GM12873 (cell line): ENCODE measurements at regions not wholly inside any gene's neighbourhood (a gene's known extent, or its start where the extent isn't known, plus 50 kb on each side); places are given as distances from the start of the nearest gene placed in this dataset.

Experiments
- CTCF ChIP-seq: IDR thresholded peaks from 2 replicates; pipeline ENCODE4 v1.5.1; 2012; ENCODE audit warnings: low read depth, mild to moderate bottlenecking, moderate library complexity, low read length, control low read depth; ENCODE audit not compliant: insufficient read depth; ENCODE audit errors: missing control alignments

- no peak for TF ChIP-seq CTCF
Measured at GRCh38 chr14:98606041-98606640, 665.9 kb downstream of the BCL11B start.

GRCh38 chr14:98606816-98607215, 665.2 kb downstream of the BCL11B start:
- TF ChIP-seq CTCF: no peak

- no peak for TF ChIP-seq CTCF
Measured at GRCh38 chr14:98607341-98607910, 664.6 kb downstream of the BCL11B start.

DNA sequence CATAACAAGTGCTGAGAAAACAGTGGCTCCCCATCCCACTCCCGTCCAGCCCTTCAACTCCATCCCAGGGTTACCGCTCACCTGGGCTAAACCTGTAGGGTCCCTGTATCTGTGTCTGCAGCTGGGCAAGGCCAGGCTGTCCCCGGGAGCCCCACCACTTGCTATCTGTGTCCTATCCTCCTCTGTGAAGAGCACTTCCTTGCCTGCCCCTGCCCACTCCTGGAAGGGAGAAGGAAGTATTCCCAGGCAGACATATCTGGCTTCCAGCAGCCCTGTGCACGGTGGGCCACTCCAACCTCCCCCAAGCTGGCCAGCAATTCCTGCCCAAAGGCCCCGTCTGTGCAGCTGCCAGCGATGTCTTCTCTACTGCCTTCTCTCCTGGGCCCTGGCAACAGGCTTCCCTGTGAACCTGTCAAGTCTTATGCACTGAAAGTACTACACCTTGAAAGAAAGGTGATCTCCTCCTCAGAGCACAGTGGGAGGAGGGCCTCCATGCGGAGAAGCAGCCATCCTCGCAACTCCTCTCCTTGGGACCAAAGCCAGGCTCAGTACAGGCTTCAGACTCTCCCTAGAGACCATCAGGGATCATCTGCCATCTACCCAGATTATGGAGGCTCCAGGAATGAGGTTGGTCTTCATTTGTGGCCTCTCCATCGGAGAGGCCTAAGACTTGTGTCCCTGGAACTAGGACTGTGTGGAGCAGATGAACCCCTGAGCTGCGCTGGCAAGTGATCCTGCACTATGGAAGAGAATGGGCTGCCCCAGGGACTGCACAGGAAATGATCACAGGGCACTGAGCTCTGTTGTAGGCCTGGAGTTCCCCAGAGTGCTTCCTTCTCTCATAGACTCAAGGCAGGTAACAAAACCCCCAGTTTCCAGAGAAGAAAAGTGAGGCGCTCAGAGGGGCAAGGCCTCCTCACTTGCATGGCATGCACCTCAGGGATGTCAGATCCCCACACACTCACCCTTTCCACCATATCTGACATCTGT, 663.6 kb downstream of the BCL11B start:
- no peak for TF ChIP-seq CTCF

DNA sequence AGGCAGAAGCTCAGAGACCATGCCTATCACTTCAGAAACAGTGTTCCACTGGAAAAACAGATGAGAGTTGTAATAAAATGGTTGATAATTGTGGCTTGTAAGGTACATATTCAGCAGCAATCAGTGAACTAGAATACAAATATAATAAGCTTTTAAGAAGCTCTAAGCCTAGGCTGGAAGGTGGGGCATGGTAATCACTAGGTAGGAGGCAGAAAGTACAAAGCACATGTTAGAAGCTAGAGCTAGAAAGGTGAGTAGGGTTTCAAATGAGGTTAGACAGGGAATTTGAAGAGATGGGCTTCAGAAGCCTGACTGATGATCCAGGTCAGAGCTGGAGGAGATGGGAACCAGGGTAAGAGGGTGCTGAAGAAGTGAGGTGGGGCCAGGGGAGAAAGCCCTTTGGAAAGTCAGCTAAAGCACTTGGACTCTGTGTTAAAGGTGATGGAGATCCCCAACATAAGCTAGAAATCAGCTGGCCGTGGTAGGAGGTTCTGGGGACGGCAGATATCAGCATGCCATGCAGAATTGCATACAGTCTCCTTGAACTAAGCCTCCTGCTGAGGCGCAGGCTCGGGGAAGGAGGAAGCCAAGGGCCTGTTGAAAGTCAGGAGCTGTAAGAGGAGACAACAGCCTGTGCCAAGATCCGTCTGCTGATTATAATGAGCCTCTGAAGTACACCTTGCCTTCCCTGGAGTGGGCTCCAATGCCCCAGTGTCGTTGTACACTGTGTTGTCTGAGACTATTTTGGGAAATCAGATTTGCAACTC, 659.4 kb downstream of the BCL11B start:
- TF ChIP-seq CTCF: no peak

DNA sequence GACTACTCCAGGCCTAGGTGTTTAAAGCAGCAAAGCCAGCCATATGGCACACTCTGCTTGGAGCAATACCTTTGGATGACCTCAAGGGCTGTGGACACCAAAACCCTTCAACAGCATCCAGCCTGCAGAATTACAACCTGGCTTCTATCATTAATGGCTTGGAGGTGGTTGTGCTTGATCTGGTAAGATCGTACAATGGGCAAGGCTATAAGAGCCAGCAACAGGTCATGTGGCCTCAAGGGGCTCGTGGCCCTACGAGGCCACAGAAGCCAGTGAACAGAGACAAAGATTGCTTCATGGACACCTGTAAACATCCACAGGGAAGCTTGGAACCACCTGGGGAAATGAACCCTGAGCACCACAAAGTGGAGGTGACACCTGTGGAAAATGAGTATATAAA, 657.3 kb downstream of the BCL11B start:
- no peak for TF ChIP-seq CTCF
